Right ventricle myocardium inferior (tissue), 1 donor: ENCODE measurements at regions not wholly inside any gene's neighbourhood (a gene's known extent, or its start where the extent isn't known, plus 50 kb on each side); places are given as distances from the start of the nearest gene placed in this dataset.
"Not testable (repeated sequence)": the region's sequence is repeated elsewhere in the genome, so short reads cannot be mapped to it uniquely, and the experiment has no call there.

ENCODE experiments used
- ATAC-seq: fragments of 200-7000 bp; cut with Tn5 transposase; one replicate; pipeline ENCODE4 v1.9.1; 2020; ENCODE audit warnings: mild to moderate bottlenecking, moderate library complexity
- DNase-seq: peaks from one replicate; pipeline ENCODE4 v3.0.0; 2021; ENCODE audit errors: missing footprints
- intact Hi-C: fragments of 100-400 bp; cut with DNase I; formaldehyde crosslinking; loops from one replicate; pipeline ENCODE4 v1.11.0; 2022
- donor health status: DM: no; HTN: yes; CAD: no; lungs with severe emphysema.

DNA sequence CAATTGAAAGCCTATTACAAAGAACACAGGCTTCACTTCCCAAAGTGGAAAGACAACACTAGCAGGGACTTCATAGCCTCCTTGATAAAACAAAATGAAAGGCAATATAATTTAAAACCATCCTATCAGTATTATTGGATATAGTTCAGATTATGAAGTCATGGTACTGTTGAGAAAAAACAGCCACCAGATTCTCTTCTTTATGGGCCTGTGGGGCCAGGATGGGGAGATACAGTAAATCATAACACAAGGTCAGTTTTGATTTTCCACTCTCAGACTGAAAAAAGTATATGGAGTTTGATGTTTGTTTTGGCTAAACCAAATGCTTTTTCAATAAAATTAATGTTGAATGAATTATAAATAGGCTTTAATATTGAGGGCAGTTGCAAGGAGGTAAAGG, 129.1 kb downstream of the BCL2L11 start:
- intact Hi-C loops: no loop called here
- ATAC-seq: no peak
- no peak for DNase-seq

GRCh38 chr2:111250448-111251030, 129.8 kb downstream of the BCL2L11 start:
- intact Hi-C loops: no loop called here
- ATAC-seq (no peak), DNase-seq (no peak)

DNA sequence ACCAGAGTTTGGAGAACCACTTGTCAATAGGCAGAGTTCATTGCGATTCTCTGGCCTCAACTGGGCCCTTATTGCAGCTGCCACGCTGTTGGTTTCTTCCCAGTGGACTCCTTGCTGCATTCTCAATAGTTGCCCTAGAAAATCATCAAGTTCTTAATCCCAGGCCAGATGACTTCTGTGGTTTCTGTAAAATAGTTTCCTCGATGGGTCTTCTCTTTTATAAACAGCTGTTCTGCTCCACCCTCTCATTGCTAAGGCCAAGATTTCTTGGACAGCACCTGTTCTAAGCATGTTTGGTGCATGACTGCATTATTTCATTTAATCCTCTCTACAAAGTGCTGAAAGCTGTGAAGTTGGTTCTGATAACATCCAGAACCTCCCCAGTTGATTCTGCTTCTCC, 131.0 kb downstream of the BCL2L11 start:
- DNase-seq (no peak), ATAC-seq (no peak)
- intact Hi-C loops: no loop called here

DNA sequence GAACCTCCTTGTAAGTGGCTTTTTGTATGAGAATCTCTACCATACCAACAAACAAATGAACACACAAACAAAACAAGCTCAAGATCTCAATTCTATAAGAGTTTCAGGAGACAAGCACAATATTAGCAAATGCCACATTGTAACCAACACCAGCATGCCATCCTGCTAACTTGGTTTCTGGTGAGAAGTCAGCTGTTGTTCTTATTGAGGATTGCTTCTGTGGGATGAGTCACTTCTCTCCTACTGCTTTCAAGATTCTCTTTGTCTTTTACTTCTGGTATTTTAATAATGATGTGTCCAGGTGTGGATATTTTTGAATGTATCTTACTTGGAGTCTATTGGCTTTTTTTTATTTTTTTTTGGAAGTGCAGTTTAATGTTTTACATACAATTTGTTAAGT, 131.7 kb downstream of the BCL2L11 start:
- ATAC-seq: no peak
- intact Hi-C loops: no loop called here
- DNase-seq: no peak

- DNase-seq, intact Hi-C loops, ATAC-seq: not testable (repeated sequence)
These were observed 134.2 kb downstream of the BCL2L11 start for GRCh38 chr2:111254916-111255315.

- ATAC-seq, intact Hi-C loops, DNase-seq: not testable (repeated sequence)
These were observed 135.9 kb downstream of the BCL2L11 start for GRCh38 chr2:111256628-111257027.

GRCh38 chr2:111257607-111258006, 136.9 kb downstream of the BCL2L11 start:
- intact Hi-C loops, ATAC-seq, DNase-seq: not testable (repeated sequence)

DNA sequence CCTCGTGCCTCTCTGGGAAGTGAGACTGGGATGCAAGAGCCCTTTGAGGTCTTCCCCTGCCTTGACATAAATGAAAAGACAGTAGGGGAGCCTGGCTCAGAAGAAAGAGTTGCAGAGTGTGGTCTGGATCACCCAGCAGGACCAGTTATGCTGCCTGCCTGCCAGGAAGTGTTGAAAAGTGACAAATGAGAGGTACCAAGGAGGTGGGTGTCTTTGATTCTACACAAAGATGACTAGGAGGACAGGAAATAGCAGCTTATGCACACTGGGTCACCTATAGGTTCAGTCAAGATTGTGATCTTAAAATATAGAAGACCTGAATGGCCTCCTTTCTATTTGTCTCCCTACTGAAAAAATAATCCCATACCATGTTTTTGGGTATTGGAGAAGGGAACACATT, 137.6 kb downstream of the BCL2L11 start:
- DNase-seq, ATAC-seq, intact Hi-C loops: not testable (repeated sequence)

DNA sequence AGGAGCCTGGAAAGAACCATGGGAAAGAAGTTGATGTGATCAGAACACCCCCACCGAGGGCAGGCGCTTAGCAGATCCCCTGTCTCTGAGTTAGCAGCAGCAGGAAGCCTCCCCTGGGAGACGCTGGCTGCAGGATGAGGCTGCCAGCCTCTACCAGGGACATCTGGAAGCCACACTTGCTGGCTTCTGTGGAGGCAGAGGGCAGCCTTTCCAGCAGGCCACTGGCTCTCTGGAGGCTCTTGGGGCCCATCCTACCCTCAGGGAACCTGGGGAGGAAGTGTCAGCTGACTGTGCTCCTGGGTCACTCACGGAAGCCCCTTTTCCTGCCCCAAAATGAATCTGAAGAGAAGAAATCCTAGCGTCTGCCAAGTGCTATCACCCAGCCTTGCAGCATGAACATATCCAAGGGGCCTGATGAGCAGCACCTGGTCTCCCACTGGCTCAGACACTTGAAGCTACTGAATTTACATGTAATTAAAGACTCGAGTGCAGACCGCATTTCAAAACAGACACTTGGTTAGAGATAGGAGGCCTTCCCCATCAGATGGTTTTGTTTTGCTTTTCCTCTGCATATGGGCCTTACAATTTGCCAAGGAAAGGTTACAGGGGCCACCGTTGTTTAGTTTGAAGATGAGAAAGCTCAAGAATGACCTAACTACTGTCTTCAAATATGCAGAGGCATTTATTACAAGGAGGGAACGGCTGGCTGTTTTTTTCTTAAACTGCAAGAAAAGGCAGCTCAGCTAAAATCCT, 142.1 kb downstream of the BCL2L11 start:
- ATAC-seq, DNase-seq, intact Hi-C loops: not testable (repeated sequence)

DNA sequence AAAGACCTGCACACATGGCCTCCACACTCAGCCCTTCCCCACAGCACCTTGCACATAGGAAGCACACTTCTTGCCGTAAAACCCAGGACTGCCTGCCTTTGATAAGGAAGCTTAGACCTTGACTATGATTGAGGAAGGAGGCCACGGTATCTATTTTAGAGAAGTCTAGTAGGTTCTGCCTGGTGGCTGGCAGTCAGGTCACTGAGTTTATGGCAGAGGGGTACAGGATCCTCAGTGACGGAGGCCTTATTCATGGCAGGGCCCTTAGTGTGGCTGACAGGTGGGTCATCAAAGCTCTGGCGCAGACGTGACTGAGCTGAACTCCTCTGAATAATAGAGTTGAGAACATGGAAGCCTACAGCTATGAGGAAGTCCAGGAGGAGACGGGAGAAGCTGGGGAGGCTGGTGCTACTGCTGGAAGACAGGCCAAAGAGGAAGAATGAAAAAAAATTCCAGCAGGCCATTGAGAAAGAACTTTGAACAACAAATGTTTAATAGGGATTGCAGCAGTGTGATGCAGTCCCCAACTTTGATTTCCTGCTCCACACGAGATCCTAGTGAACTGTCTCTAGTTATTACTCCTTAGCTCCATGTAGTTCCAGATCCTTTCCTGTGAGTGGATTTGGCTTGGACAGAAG, 142.8 kb downstream of the BCL2L11 start:
- intact Hi-C loops, ATAC-seq, DNase-seq: not testable (repeated sequence)

DNA sequence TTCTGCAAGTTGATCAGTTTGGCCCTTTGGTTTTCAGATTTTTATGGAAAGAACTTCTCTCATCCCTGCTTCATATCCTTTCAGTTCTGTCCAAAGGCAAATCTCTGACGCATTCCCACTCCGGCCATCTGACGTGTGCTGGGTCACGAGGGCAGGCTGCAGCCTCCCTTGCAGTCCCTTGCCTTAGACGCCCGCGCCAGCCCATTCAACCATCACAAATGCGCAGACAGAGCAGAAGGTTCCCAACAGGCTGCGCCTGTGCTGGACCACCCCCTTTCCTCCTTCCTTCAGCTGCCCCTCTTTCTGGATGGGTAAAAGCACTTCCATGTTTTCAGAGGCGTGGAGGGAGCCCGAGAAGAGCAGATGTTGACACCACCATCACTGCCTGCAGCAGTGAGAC, 144.2 kb downstream of the BCL2L11 start:
- intact Hi-C loops, DNase-seq, ATAC-seq: not testable (repeated sequence)

DNA sequence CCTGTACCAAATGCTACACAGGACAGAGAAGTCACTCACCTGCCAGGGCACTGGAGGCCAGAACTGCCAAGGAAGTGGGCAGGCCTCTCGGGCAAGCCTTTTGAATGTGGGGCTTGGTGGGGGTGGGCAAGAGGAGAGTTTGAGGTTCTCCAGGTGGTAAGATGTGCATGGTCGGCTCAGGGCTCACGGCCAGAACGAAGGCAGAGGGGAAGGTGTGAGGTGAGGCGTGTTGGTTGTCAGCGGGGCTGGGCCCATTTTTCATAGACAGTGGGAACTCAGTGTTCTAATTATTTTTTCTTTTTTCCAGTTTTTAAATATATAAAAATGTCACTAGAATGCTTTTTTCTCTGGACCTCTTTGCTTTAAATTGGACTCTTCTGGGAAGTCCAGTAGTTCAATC, 145.8 kb downstream of the BCL2L11 start:
- intact Hi-C loops, ATAC-seq, DNase-seq: not testable (repeated sequence)

- intact Hi-C loops: not testable (repeated sequence)
- peak; percentile 97 for ATAC-seq
- DNase-seq: peak; percentile 89
These were observed 146.3 kb downstream of the BCL2L11 start for GRCh38 chr2:111267038-111267437.

- intact Hi-C loops, DNase-seq, ATAC-seq: not testable (repeated sequence)
These were observed 149.1 kb downstream of the BCL2L11 start for GRCh38 chr2:111269761-111270323.

- intact Hi-C loops, ATAC-seq, DNase-seq: not testable (repeated sequence)
These were observed 149.9 kb downstream of the BCL2L11 start for GRCh38 chr2:111270569-111270968.

DNA sequence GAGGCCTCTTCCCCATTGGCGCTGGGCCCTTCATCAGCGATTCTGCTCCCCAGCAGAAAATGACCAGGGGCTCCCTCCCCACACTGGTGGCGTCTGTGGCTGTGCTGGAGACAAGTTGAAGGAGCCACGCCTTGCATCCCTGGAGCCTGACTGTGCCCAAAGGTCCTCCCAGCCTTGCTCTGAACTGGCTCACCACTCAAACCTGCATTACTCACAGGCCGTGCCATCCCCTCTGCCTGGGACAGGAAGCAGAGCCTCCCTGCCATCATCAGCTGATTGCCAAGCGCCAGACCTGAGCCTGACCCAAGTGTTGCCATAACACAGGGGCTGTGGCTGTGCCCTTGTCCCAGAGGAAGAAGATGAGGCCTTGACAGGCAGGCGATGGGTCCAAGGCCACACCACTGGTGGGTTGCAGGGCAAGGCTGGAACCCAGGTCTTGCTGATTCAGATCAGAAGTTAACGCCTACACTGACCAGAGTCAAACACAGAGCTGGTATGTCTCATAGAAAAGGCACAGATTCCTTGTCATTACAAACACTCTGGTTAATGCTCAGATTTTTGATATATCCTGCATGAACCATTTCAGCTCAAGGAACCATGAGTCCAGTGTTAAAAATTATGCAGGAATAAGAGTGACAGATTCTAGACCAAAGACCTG, 151.1 kb downstream of the BCL2L11 start:
- DNase-seq, ATAC-seq, intact Hi-C loops: not testable (repeated sequence)

GRCh38 chr2:111273007-111273406, 152.3 kb downstream of the BCL2L11 start:
- ATAC-seq, DNase-seq, intact Hi-C loops: not testable (repeated sequence)

- peak; percentile 66 for ATAC-seq
- DNase-seq, intact Hi-C loops: not testable (repeated sequence)
These were observed 154.5 kb downstream of the BCL2L11 start for GRCh38 chr2:111275047-111275853.
